HG03066 (cell line): ENCODE measurements at regions not wholly inside any gene's neighbourhood (a gene's known extent, or its start where the extent isn't known, plus 50 kb on each side); places are given as distances from the start of the nearest gene placed in this dataset.

Experiments
- ATAC-seq: cut with Tn5 transposase; IDR thresholded peaks from one replicate; pipeline ENCODE4 v1.9.1; 2021; ENCODE audit warnings: low read depth; ENCODE audit not compliant: unreplicated experiment

DNA sequence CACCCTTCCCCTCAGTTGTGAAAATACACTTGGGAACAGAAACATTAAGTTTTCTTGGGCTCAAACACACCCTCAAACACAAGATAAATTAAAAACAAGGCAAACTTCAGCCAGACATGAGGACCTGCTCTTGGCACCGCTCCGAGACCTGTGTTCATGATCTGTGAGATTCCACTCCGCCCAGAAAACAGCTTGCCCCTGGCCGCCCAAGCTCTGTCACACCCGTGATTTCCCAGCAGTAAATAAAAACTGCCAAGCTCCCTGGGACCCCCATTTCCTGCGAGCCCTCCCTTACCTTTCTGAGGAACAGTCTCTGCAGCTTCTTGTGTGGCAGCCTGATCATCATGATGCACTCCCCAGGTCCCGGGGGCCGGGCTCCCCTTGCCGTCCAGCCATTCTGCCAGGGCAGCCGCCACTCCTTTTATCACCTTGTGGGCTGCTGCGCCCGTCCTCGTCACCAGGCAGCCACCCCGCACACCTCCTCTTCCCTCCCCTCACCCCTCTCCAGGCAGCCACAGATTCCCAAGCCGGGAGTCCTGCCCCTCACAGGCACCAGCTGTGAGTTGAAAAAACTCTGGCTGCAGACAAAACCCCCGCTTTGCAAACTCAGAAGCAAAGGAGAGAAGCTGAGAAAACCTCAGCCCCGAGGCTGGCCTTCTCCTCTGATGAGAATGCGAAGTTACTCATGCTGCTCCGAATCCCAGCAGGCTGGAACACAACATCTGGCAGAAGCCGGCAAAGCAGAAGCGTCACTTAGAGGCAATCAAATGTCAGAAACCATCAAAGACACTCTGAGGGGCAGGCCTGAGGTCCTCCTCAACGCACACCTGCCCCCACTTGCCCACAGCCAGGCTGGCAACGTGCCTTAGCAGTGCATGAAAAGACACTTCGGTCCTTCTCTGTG lies 130.4 kb upstream of the RPS6KA2 start:
- ATAC-seq = no peak

DNA sequence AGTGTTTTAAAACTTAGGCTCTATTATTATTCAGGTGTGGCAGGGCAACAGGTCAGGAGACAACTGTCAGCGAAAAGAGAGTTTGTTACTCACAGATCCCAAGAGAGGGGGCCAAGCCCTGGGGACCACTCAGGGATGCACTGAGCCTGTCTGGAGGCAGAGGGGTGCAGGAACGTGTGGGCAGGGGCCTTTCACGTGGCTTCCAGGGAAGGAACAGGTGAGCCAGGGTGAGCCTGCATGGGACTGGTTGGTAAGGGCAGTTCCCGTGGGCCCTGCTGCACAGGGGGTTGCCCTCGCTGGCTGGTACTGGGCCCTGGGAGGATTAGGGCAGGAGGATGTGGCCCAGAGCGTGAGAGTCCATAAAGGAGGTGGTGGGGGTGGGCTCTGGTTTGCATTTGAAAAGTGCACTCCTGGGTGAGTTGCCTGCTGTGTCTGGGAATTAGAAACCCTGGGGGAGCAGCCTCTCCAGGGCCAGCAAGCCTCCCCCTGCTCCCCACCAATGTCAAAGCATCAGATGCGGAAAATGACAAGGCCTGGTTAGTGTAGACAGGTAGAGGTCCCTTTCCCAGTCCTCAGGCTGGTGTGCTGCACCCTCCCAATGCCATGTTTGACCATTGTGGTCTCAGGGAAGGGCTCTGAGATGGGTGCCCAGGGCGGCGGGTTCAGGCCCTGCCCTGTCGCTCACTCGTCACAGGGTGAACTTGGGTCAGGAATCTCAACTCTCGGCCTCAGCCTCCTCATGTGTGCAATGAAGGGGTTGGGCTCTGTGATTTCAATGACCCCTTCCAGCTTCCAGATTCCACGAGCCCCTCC lies 127.4 kb upstream of the RPS6KA2 start:
- no peak for ATAC-seq

DNA sequence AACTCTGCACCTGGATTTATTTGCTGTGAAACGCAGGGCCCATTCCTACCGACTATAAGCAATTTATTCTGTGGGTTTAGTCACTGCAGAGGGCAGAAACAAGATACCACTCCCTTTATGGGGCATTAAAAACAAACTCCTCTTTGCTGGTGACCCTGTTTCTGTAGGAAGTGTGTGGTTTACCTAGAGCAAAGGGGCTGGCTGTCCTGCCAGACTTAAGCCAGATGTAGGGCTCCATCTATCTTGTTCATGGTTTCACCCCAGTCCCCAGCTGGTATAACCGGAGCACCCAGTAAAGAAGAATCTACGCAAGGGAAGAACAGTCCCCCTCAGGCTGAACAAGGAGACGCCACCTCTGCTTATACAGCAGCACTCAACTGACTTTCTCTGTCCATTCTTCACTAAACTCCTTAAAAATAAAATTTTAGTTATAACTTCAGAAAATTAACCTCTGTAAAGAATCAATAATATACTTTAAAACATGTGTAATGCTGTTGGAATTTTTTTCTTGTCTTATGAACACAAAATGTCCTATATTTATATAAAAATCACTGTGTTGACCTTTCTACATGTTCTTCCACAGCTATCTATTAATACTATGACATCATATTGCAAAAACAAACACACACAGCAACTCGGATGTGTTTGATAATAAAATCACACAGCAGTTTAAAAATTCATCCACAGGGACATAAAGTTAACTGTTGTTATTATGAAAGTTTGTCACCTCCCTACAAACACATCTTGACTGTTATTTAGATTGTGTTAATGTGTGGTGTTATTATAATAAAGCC lies 126.1 kb upstream of the RPS6KA2 start:
- ATAC-seq = no peak

DNA sequence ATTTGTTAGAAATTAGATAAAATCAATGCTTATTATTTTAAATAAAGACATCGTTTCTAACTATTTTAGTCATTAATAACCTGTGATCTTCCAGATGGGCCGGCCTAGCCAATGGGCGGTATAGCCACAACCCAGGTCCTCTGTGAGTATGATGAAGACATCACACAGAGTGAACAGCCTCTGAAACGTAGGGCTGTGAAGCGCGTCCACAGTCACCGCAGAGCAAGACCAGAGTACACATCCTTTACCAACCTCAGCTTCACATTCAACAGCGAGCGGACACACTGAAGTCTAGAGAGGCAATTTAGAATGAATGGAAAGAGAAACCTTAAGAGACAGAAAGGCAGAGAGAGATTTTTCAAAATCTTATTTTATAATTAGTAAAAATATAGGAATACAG lies 125.0 kb upstream of the RPS6KA2 start:
- ATAC-seq = peak; percentile 95

DNA sequence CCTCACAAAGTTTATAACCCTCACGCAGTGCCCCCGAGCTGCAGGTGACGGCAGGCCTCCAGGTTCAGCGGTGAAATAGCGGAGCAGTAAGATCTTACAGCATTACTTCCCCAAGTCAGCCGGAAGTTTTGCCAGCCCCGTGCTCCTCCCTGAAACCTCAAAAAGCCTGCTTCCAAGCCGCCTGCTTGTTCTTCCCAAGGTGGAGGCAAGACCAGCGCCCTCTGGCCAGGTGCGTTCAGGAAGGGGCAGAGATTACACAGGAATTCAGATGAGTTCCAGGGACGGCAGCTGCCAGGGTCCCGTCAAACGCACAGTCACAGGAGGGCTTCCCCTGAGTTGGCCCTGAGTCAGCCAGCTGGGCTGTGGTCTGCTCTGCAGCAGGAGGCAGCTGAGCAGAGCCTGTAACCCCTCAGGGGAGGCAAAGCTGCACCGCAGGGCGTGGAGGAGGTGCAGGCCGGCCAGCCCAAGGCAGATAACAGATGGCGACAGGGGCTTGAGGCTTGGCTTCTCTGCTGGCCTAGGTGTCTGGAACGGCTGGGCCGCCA lies 124.1 kb upstream of the RPS6KA2 start:
- peak; percentile 65 for ATAC-seq

DNA sequence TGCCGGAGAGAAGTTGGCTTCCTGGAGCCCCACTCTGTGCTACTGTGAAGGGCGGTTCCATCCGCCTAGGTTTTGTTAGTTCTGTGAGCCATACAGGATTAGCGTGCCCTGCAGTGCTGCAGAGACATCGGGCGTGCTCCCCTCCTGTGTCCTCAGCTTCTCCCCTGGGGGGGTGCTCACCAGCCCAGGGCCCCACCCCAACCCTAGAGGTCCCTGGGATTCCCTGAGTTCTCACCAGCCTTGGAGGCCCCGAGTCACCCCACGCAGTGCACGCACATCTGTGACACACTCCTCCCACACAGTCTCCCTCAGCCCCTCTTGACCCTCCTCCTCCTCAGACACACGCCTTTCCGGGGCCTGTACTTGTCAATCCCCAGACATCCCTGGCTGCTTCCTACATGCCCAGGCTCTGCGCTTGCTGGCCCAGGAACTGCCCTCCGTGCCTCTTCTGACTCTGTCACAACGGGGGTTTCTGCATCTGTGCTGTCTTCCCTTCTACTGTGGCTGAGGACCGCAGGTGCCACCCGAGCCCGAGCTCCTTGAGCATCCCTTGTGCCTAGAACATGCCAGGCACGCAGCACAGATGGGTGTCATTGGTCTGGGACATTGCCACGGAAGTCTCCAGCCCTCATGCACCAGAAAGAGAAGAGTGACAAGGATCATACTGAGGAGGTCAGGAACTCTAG lies 123.2 kb upstream of the RPS6KA2 start:
- no peak for ATAC-seq

DNA sequence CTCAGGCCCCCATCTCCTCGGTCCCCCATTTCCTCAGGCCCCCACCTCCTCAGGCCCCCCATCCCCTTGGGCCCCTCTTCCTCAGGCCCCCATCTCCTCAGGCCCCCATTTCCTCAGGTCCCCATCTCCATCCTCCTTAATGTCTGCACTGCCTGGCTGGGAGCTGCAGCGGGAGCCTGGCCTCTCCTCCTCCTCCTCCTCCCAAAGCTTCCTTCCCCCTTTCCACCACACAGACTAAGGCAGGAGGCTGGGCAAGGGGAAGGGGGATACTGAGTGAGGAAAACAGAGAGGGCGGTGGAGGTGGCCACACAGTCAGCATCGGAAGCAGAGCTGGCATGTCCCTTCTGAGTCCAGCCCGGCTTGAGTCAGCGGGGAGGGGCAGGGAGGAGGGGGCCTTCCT lies 122.6 kb upstream of the RPS6KA2 start:
- no peak for ATAC-seq

DNA sequence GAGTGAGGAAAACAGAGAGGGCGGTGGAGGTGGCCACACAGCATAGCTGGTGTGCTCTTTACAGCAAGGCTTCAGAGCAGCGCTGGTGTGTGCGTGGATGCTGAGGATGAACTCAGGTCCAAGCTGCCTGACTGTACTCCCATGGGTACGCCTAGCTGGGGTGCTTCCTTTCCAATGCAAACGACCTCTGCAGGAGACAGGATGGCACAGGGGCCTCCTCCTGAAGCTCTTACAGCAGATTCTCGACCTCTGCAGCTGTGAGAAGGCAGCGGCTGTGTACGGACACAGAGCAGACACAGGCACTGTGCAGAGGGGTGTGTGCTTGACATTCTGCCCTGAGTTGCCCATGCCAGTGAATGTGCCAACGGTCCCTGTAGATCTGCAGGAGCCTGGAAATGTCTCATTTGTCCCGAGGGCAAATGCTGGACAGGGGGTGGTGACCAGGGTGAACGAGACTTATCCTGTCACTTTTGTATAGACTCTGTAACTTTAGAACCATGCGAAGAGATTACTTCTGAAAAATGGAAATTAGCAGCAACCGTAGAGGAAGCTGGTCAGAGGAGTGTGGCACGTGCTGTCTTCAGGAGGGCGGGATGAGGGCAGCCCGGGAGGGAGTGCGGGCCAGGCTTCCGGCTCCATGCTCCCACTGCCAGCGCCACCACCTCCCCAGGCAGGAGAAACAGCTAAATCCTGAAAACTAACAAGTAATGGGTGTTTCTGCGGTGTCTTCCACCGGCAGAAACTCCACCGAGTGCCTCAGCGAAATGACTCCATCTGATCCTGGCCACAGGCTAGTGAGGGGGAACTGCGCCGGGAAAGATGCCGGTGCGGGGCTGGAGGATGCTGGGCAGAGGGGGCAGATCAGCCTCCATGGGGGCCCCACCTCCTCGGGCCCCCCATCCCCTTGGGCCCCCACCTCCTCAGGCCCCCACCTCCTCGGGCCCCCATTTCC lies 120.9 kb upstream of the RPS6KA2 start:
- ATAC-seq = no peak

DNA sequence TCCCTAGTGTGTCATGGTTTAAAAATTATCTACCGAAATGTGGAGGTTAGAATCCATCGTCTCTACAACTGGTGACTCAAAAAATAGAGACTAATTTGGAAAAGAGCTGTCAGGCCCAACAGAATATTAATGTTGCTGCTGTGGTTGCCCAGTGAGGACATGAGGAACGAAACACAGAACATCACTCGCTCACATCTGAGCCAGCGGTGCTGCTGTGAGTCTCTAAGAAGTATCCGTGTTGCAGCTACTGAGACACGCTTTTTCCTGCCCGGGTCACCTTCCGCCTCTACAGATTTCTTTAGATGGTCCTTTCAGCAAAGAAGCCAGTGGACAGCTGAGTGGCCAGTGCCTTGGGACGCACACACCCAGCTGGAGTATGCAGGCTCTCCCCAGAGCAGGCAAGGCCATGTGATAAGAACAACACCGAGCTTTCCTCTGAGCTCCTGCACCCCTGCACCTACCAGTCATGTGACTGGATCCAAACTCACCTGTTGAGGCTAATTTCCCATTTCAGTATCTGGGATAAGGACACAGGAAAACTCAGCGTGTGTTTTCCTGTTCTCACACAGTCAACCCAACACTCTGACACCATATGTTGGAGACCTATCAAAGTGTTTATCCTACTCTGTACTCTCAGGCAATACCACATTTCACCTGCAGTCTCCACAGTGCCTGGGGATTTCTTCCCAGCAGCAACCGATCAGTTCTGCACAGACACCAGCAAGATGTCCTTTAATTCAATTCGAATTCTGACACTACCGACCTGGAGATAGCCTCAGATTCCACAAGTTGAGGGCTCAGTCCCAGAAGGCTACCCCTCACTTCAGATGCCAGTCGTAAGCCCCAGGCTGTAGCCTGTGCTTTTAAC lies 119.0 kb upstream of the RPS6KA2 start:
- no peak for ATAC-seq

DNA sequence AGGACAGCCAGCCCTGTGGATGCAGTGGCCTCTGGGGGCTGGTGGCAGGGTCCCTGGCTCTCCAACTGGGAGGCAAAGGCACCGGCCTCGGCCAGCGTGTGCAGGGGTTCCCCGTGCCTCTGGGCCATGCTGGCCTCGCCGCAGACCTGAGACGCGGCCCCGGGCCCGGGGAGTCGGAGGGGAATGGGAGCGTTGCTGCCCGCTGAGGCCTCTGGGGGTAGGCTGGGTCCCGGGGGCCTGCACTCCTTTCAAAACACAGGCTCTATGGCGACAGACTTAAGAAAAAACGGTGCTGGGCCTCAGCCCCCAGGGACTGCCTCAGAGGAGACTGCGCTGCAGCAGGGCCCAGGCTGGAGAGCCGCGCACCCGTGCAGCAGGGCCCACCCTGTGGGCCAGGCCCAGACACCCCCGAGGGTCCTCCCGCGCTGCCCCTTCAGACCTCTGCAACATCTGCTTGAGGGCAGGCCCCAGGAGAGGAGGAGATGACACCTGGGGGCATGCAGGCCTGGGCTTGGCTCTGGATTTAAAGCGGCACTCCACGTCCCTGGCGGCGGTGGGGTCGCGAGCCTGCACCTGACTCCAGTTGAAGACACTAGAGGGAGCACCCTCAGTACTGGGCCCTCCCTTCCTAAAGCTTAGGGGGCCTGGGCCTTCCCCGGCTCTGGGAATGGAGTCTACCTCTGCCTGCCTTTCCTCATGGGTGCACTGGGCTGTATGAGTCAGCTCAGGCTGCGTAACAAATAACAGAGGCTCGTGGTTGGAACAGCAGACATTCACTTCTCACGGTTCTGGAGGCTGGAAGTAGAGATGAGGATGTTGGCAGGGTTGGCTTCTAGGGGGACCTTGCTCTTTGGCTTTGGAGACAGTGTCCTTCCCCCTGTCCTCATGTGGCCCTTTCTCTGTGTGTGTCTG lies 117.4 kb upstream of the RPS6KA2 start:
- no peak for ATAC-seq

DNA sequence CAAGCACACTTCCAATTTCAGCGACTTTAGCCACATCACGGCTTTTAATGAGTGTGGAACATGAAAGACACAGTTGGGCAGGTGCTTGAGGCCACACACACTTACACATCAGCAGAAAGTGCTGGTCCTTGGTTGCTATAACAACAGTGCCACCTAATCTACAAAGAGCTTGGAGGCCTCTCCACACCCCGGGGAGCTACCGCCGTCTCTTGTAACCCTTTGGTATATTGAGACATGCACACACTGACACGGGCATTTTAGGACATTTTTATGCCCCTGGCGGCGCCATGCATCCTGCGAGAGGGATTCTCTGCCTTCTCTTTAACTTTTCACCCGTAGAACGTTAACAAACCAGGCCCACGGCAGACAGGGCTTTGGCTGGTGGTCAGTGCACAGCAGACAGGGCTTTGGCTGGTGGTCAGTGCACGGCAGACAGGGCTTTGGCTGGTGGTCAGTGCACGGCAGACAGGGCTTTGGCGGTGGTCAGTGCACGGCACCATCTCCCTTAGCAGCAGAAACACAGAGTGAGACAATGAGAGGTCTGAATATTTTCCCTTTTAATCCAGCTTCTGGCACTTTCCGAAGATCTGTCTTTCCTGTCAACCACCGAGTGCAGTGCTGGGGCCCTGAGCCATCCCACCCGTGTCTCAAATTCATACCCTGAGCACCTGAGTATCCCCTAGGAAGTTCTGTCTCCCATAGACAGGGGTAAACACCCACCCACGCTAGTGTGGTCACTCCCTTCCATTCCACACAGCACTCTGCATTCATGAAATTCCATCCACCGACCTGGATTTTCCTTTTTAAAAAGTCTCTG lies 116.6 kb upstream of the RPS6KA2 start:
- no peak for ATAC-seq

DNA sequence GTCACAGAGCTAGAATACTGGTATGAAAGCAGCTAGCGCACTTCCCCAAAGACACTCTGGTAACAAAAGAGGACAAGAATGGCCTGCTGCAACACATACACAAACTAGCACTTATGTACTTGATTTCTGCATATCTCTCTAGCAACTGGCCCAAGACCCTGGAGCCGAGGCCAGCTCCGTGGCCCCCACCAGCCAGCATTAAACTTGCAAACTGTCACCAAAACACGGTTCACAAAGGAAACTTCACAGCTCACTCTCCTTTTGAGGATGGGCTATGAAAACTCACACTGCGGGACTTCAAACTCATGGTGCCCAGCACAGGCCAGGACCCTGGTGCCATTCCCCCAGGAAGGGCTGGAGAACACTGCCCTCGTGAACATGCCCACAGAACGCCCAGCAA lies 115.9 kb upstream of the RPS6KA2 start:
- no peak for ATAC-seq

DNA sequence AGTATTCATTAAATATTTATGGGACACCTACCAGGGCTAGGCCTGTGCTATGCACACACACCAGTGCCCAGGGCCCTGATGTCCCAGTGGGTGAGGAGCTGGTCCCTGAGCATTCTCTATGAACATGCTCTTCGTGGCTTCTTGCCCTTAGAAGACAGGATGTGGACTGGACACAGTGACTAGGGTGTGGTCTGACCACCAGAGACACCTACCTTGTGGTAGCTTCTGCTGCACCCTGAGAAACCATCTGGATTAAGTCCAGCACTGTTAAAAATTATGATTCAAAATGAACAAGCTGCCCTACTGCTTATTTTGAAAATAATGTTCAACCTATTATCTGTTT lies 112.9 kb upstream of the RPS6KA2 start:
- no peak for ATAC-seq

DNA sequence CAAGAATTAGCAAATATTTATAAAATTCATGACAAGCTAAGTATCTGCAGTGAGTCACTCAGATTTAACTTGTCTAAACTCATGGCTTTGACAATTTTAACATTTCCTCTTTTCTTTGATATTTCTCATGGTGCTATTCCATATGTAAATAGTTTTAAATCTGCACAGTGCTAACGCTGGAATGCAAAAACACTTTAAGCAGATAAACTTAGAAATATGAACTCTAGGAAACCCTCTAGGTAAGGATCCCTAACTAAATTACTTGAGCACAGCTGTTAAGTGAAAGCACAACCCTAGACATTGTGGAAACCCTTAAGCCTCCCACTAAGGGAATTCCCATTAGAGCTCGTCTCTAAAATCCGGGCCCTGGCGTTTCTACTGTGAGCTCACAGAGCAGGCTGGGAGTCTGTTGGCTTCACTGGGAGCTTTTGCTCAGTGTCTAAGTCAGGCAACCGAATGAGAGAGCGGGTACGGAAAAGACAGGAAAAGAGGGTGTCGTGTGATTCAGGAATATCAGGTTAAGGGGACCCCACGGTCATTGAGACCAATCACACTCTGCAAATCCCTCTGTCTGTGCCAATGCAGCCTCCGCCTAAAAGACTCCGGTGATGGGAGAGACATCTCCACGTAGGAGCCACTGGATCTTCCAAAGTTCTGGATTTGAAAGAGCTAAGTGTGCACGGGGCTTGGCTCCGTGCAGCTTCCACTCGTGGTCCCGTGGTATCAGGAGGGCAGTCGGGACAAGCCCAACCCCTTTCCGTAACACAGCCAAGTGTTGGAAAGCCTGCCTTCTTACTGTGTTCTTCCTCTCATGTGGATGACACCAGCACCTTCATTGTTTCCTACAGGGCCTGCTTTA lies 112.3 kb upstream of the RPS6KA2 start:
- ATAC-seq = no peak

DNA sequence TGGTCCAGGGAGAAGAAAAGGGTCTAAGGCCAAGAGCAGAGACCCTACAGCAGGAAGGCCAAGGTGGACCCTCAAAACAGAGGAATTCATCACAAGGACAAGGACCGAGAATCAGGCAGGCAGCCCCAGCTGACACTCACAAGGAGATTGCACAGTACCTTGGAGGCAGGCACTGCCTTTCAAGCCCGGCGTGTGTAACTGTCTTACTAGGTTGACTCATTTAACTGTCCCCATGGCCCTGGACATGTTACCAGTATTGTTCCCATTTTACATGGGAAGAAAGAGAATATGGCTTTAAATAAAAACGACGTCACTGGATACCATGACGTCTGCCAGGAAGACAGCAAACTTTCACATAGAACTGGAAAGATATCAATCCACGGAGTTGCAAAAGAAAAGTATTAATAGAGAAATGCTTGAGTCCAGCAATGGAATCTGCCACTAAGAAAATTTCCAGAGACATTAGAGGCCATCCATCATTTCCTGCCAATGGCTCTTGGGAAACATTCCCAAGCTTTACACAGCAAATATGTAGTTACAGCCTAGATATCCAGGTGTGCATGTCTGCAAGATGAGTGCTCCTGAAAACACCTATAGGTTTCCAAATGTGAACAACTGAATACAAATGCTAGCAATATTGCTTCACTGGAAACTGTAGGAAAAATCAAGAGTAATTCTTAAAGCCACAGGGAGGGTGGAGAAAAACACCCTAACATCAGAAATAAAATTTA lies 111.5 kb upstream of the RPS6KA2 start:
- ATAC-seq = no peak
